ENCODE measurements at regions not wholly inside any gene's neighbourhood (a gene's known extent, or its start where the extent isn't known, plus 50 kb on each side); places are given as distances from the start of the nearest gene placed in this dataset.
"Not testable (repeated sequence)": the region's sequence is repeated elsewhere in the genome, so short reads cannot be mapped to it uniquely, and the experiment has no call there.

- no peak overlapping the region for H3K4me2 ChIP-seq (ENCODE audit: low read length)
- no peak overlapping the region for H3K4me3 ChIP-seq (ENCODE audit: low read length)
- H3K36me3 ChIP-seq (ENCODE audit: control insufficient read depth, low read length) = no peaks in the 10 kb centered on the region
- H3K27ac ChIP-seq (ENCODE audit: low read depth, low read length) = no peak overlapping the region
- H4K20me1 ChIP-seq (ENCODE audit: control insufficient read depth, insufficient read depth, low read depth, low read length) = no peaks in the 10 kb centered on the region
- TF ChIP-seq CTCF (IDR thresholded peaks at IDR 0.05; ENCODE audit: low read depth, low read length, poor library complexity, severe bottlenecking) (no peak), EZH2phosphoT487 (IDR thresholded peaks at IDR 0.05; ENCODE audit: borderline replicate concordance, low read length) (no peak)
- no peaks in the 10 kb centered on the region for H3F3A ChIP-seq (ENCODE audit: control insufficient read depth, insufficient read depth)
- no peaks in the 10 kb centered on the region for H3K9me2 ChIP-seq (replicated peaks; ENCODE audit: control insufficient read depth, low read length)
- no peaks in the 10 kb centered on the region for H3K79me2 ChIP-seq (ENCODE audit: control insufficient read depth, low read length)
- H3K4me1 ChIP-seq (ENCODE audit: control insufficient read depth, low read length) = no peaks in the 10 kb centered on the region
- H3K9me3 ChIP-seq (ENCODE audit: control insufficient read depth, insufficient read depth, low read length) = no peaks in the 10 kb centered on the region
- H3K27me3 ChIP-seq (ENCODE audit: control insufficient read depth, low read length) = 0 out of 2 replicates have a peak, but pooled peaks cover 2% of the 10 kb centered on the region
Observed at GRCh38 chr17:5895276-5895675, 174.9 kb upstream of the WSCD1 start.

- no peak overlapping the region for H3K4me2 ChIP-seq (ENCODE audit: low read length)
Observed at GRCh38 chr17:5896215-5896614, 174.0 kb upstream of the WSCD1 start.

GRCh38 chr17:5897275-5897911 lies 172.8 kb upstream of the WSCD1 start:
- Histone ChIP-seq H3K4me2 (ENCODE audit: low read length) (no peak overlapping the region), H3K9me3 (ENCODE audit: control insufficient read depth, insufficient read depth, low read length) (no peaks in the 10 kb centered on the region), H4K20me1 (ENCODE audit: control insufficient read depth, insufficient read depth, low read depth, low read length) (no peaks in the 10 kb centered on the region), H3K79me2 (ENCODE audit: control insufficient read depth, low read length) (no peaks in the 10 kb centered on the region), H3K9me2 (replicated peaks; ENCODE audit: control insufficient read depth, low read length) (no peaks in the 10 kb centered on the region), H3F3A (ENCODE audit: control insufficient read depth, insufficient read depth) (no peaks in the 10 kb centered on the region), H3K4me1 (ENCODE audit: control insufficient read depth, low read length) (no peaks in the 10 kb centered on the region), H3K36me3 (ENCODE audit: control insufficient read depth, low read length) (no peaks in the 10 kb centered on the region), H3K4me3 (ENCODE audit: low read length) (no peak overlapping the region), H3K27me3 (ENCODE audit: control insufficient read depth, low read length) (0 out of 2 replicates have a peak, but pooled peaks cover 2% of the 10 kb centered on the region), H3K27ac (ENCODE audit: low read depth, low read length) (no peak overlapping the region)
- TF ChIP-seq CTCF (IDR thresholded peaks at IDR 0.05; ENCODE audit: low read depth, low read length, poor library complexity, severe bottlenecking) = no peak
- no peak for TF ChIP-seq EZH2phosphoT487 (IDR thresholded peaks at IDR 0.05; ENCODE audit: borderline replicate concordance, low read length)

More at GRCh38 chr17:5896215-5896614, 174.0 kb upstream of the WSCD1 start:
- Histone ChIP-seq H3K27ac (ENCODE audit: low read depth, low read length) (no peak overlapping the region), H3K4me1 (ENCODE audit: control insufficient read depth, low read length) (no peaks in the 10 kb centered on the region), H3K27me3 (ENCODE audit: control insufficient read depth, low read length) (0 out of 2 replicates have a peak, but pooled peaks cover 2% of the 10 kb centered on the region), H3F3A (ENCODE audit: control insufficient read depth, insufficient read depth) (no peaks in the 10 kb centered on the region), H3K9me2 (replicated peaks; ENCODE audit: control insufficient read depth, low read length) (no peaks in the 10 kb centered on the region), H3K36me3 (ENCODE audit: control insufficient read depth, low read length) (no peaks in the 10 kb centered on the region), H3K79me2 (ENCODE audit: control insufficient read depth, low read length) (no peaks in the 10 kb centered on the region), H3K9me3 (ENCODE audit: control insufficient read depth, insufficient read depth, low read length) (no peaks in the 10 kb centered on the region), H3K4me3 (ENCODE audit: low read length) (no peak overlapping the region), H4K20me1 (ENCODE audit: control insufficient read depth, insufficient read depth, low read depth, low read length) (no peaks in the 10 kb centered on the region)
- TF ChIP-seq EZH2phosphoT487 (IDR thresholded peaks at IDR 0.05; ENCODE audit: borderline replicate concordance, low read length) (no peak), CTCF (IDR thresholded peaks at IDR 0.05; ENCODE audit: low read depth, low read length, poor library complexity, severe bottlenecking) (no peak)

- H3K9me3 ChIP-seq (ENCODE audit: control insufficient read depth, insufficient read depth, low read length); H3K36me3 ChIP-seq (ENCODE audit: control insufficient read depth, low read length); H3K27me3 ChIP-seq (ENCODE audit: control insufficient read depth, low read length); H3K4me3 ChIP-seq (ENCODE audit: low read length); H3K4me1 ChIP-seq (ENCODE audit: control insufficient read depth, low read length); H3K79me2 ChIP-seq (ENCODE audit: control insufficient read depth, low read length); H4K20me1 ChIP-seq (ENCODE audit: control insufficient read depth, insufficient read depth, low read depth, low read length); H3K4me2 ChIP-seq (ENCODE audit: low read length); H3F3A ChIP-seq (ENCODE audit: control insufficient read depth, insufficient read depth); H3K27ac ChIP-seq (ENCODE audit: low read depth, low read length); H3K9me2 ChIP-seq (replicated peaks; ENCODE audit: control insufficient read depth, low read length): not testable (repeated sequence)
Observed at GRCh38 chr17:5897981-5898380, 172.2 kb upstream of the WSCD1 start.
